ENCODE measurements at regions not wholly inside any gene's neighbourhood (a gene's known extent, or its start where the extent isn't known, plus 50 kb on each side); places are given as distances from the start of the nearest gene placed in this dataset.

- TF ChIP-seq CTCF (IDR thresholded peaks at IDR 0.05; ENCODE audit: poor library complexity), result no peak
- TF ChIP-seq EZH2phosphoT487 (IDR thresholded peaks at IDR 0.05; ENCODE audit: low read depth, severe bottlenecking, unreplicated experiment), result no peak
- no peak for TF ChIP-seq EZH2 (IDR thresholded peaks at IDR 0.05; ENCODE audit: borderline replicate concordance)
Observed at GRCh38 chr15:96716075-96716474, 385.6 kb downstream of the NR2F2 start.
